ENCODE measurements at regions not wholly inside any gene's neighbourhood (a gene's known extent, or its start where the extent isn't known, plus 50 kb on each side); places are given as distances from the start of the nearest gene placed in this dataset.

DNA sequence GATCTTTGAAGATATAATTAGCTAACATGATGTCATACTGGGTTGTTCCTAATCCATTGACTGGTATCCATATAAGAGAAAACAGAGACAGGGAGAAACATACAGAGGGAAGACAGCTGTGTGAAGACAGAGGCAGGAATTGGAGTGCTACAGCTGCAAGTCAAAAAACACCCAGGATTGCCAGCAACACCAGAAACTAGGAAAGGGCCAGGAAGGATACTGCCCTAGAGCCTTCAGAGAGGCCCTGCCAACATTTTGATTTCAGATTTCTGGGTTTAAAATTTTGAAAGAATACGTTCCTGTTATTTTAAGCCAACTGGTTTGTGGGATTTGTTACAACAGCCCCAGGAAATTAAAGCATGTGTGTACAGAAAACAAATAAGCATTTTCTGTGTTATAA, 473.7 kb upstream of the FLRT2 start:
- 75 to 80% methylated on average over 1 of the region's 1 CpG for WGBS, 2 donors
- H3K27me3 ChIP-seq = no peaks in the 10 kb centered on the region
- TF ChIP-seq, protein P1, sequence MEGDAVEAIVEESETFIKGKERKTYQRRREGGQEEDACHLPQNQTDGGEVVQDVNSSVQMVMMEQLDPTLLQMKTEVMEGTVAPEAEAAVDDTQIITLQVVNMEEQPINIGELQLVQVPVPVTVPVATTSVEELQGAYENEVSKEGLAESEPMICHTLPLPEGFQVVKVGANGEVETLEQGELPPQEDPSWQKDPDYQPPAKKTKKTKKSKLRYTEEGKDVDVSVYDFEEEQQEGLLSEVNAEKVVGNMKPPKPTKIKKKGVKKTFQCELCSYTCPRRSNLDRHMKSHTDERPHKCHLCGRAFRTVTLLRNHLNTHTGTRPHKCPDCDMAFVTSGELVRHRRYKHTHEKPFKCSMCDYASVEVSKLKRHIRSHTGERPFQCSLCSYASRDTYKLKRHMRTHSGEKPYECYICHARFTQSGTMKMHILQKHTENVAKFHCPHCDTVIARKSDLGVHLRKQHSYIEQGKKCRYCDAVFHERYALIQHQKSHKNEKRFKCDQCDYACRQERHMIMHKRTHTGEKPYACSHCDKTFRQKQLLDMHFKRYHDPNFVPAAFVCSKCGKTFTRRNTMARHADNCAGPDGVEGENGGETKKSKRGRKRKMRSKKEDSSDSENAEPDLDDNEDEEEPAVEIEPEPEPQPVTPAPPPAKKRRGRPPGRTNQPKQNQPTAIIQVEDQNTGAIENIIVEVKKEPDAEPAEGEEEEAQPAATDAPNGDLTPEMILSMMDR (IDR thresholded peaks at IDR 0.05) = no peak
- H3K9me3 ChIP-seq = no peaks in the 10 kb centered on the region
- no peaks in the 10 kb centered on the region for H3K36me3 ChIP-seq
- ATAC-seq (no peak), DNase-seq (no peak), FAIRE-seq (no peak)
- H3K4me3 ChIP-seq = no peak overlapping the region
- no peak overlapping the region for H3K27ac ChIP-seq
- intact Hi-C loops (cut with DNase I) = no loop called here
- H3K4me1 ChIP-seq = no peaks in the 10 kb centered on the region

GRCh38 chr14:85057221-85057620, 472.7 kb upstream of the FLRT2 start:
- no peaks in the 10 kb centered on the region for H3K36me3 ChIP-seq
- no peaks in the 10 kb centered on the region for H3K9me3 ChIP-seq
- intact Hi-C loops (cut with DNase I) = no loop called here
- FAIRE-seq = no peak
- H3K4me1 ChIP-seq = no peaks in the 10 kb centered on the region
- H3K4me3 ChIP-seq = no peak overlapping the region
- WGBS, 2 donors = 70 to 78% methylated on average over 7 of the region's 7 CpGs
- no peak for DNase-seq
- H3K27ac ChIP-seq = no peak overlapping the region
- H3K27me3 ChIP-seq = no peaks in the 10 kb centered on the region
- no peak for ATAC-seq
- TF ChIP-seq, protein P1 (IDR thresholded peaks at IDR 0.05) = no peak

- Histone ChIP-seq H3K27me3 (no peaks in the 10 kb centered on the region), H3K36me3 (no peaks in the 10 kb centered on the region), H3K4me3 (no peak overlapping the region), H3K4me1 (no peaks in the 10 kb centered on the region), H3K27ac (no peak overlapping the region), H3K9me3 (no peaks in the 10 kb centered on the region)
- no peak for FAIRE-seq
- TF ChIP-seq, protein P1 (IDR thresholded peaks at IDR 0.05) = no peak
- intact Hi-C loops (cut with DNase I) = no loop called here
- ATAC-seq = no peak
- no peak for DNase-seq
These were observed 471.8 kb upstream of the FLRT2 start for GRCh38 chr14:85058150-85058549.

DNA sequence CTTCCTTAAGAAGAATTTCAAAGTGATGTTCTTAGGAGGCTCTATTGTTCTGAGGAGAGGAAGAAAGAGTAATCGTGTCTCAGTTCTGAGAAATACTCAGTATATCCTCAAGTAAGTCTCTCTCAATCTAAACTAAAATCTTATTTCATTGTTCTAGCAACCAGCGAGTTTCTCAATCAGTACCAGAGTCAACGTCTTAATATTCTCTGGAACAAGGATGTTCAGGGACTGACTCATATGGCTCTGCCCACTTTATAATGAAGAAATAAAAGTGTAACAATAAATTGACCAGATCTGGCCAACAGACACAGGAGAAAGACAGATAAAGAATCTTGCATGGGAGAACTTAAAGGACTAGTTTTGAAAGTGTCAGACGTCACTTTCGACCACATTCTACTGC, 469.8 kb upstream of the FLRT2 start:
- H3K27ac ChIP-seq = no peak overlapping the region
- no peak for FAIRE-seq
- ATAC-seq = no peak
- TF ChIP-seq, protein P1 (IDR thresholded peaks at IDR 0.05) = no peak
- no peaks in the 10 kb centered on the region for H3K27me3 ChIP-seq
- H3K4me3 ChIP-seq = no peak overlapping the region
- no peak for DNase-seq
- H3K9me3 ChIP-seq = no peaks in the 10 kb centered on the region
- no peaks in the 10 kb centered on the region for H3K36me3 ChIP-seq
- WGBS, 2 donors = 82 to 87% methylated on average over 5 of the region's 5 CpGs
- no peaks in the 10 kb centered on the region for H3K4me1 ChIP-seq
- intact Hi-C loops (cut with DNase I) = no loop called here

DNA sequence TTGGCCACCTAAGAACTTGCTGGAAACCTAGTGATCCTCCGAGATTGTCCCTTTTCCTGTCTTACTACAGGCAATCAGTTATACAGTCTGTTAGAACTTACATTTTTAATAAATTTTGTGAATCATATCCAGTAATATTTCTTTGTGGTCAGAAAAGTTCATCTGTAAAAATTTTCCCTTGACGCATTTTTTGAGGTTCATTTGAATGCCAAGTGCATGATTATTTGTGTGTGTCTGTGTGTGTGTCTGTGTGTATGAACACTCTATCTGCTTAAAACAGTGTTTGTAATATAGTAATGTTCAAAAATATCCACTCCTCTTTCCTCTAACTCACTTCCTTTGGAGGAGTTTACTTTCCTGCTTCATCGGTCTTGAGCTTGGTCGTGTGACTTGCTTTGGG, 468.7 kb upstream of the FLRT2 start:
- Histone ChIP-seq H3K4me1 (no peaks in the 10 kb centered on the region), H3K27me3 (no peaks in the 10 kb centered on the region), H3K4me3 (no peak overlapping the region), H3K9me3 (no peaks in the 10 kb centered on the region), H3K27ac (no peak overlapping the region), H3K36me3 (no peaks in the 10 kb centered on the region)
- TF ChIP-seq, protein P1 (IDR thresholded peaks at IDR 0.05) = no peak
- intact Hi-C loops (cut with DNase I) = no loop called here
- WGBS, 2 donors = 89 to 97% methylated on average over 4 of the region's 4 CpGs
- DNase-seq (no peak), ATAC-seq (no peak), FAIRE-seq (no peak)
